Tibial artery (tissue), 4 donors: ENCODE measurements at regions not wholly inside any gene's neighbourhood (a gene's known extent, or its start where the extent isn't known, plus 50 kb on each side); places are given as distances from the start of the nearest gene placed in this dataset.

Source experiments
- DNase-seq, 2 donors: peaks; one replicate each; pipeline ENCODE4 v3.0.0-alpha.2; 2019
- H3K27ac ChIP-seq, 2 donors: fragments of 200-600 bp; sonication (generic) in 1 of 2; 1 replicate in 1 of 2; 2 replicates in 1 of 2; pipeline ENCODE4 v1.5.1; 2018 to 2019; ENCODE audit warnings: mild to moderate bottlenecking in 1 of 2
- H3K27me3 ChIP-seq, 2 donors: fragments of 200-600 bp; sonication (generic) in 1 of 2; one replicate each; pipeline versions ENCODE4 v1.5.1 to v1.6.0; 2016 to 2019
- H3K36me3 ChIP-seq, 3 donors: fragments of 200-600 bp; sonication (generic) in 2 of 3; one replicate each; pipeline ENCODE4 v1.5.1; 2016 to 2019; ENCODE audit warnings: mild to moderate bottlenecking in 2 of 3
- H3K4me1 ChIP-seq, 4 donors: fragments of 200-600 bp; sonication (generic) in 2 of 4; 1 replicate in 3 of 4; 2 replicates in 1 of 4; pipeline ENCODE4 v1.5.1; 2016 to 2019
- H3K4me3 ChIP-seq, 2 donors: fragments of 200-600 bp; sonication (generic) in 1 of 2; 1 replicate in 1 of 2; 2 replicates in 1 of 2; pipeline ENCODE4 v1.5.1; 2018 to 2019; ENCODE audit warnings: mild to moderate bottlenecking in 2 of 2
- H3K9me3 ChIP-seq, 3 donors: fragments of 200-600 bp; sonication (generic) in 1 of 3; one replicate each; pipeline ENCODE4 v1.5.1; 2016 to 2019
- CTCF ChIP-seq, 2 experiments: fragments of 200-600 bp in 1 of 2; fragments of 450-650 bp in 1 of 2; IDR thresholded peaks; one replicate each; pipeline ENCODE4 v1.5.1; 2017 to 2019; ENCODE audit warnings: antibody characterized with exemption in 2 of 2, mild to moderate bottlenecking in 1 of 2, moderate library complexity in 1 of 2
- intact Hi-C: fragments of 100-400 bp; cut with DNase I; formaldehyde crosslinking; loops from one replicate; pipeline ENCODE4 v1.15.0; 2023; ENCODE audit warnings: low total_unique reads

GRCh38 chr10:56266120-56266519, 94.9 kb downstream of the ZWINT start:
- H3K36me3 ChIP-seq, result no peaks in the 10 kb centered on the region
- H3K4me1 ChIP-seq, result no peaks in the 10 kb centered on the region
- H3K27me3 ChIP-seq, result no peaks in the 10 kb centered on the region
- no peak overlapping the region for H3K27ac ChIP-seq
- intact Hi-C loops, result no loop called here
- TF ChIP-seq CTCF (IDR thresholded peaks at IDR 0.05), result no peak
- no peaks in the 10 kb centered on the region for H3K9me3 ChIP-seq
- DNase-seq, result no peak
- no peak overlapping the region for H3K4me3 ChIP-seq

GRCh38 chr10:56258991-56259390, 102.1 kb downstream of the ZWINT start:
- no peaks in the 10 kb centered on the region for H3K9me3 ChIP-seq
- H3K4me3 ChIP-seq, result no peak overlapping the region
- H3K4me1 ChIP-seq, result no peaks in the 10 kb centered on the region
- H3K27me3 ChIP-seq, result no peaks in the 10 kb centered on the region
- no peak for DNase-seq
- TF ChIP-seq CTCF (IDR thresholded peaks at IDR 0.05), result no peak
- H3K27ac ChIP-seq, result no peak overlapping the region
- intact Hi-C loops, result no loop called here
- H3K36me3 ChIP-seq, result no peaks in the 10 kb centered on the region

- Histone ChIP-seq H3K9me3 (no peaks in the 10 kb centered on the region), H3K27ac (no peak overlapping the region), H3K36me3 (no peaks in the 10 kb centered on the region), H3K27me3 (no peaks in the 10 kb centered on the region), H3K4me1 (no peaks in the 10 kb centered on the region), H3K4me3 (no peak overlapping the region)
- no peak for TF ChIP-seq CTCF (IDR thresholded peaks at IDR 0.05)
- no peak for DNase-seq
- intact Hi-C loops, result no loop called here
Observed at GRCh38 chr10:56258378-56258777, 102.7 kb downstream of the ZWINT start.

GRCh38 chr10:56255298-56255697, 105.8 kb downstream of the ZWINT start:
- no peak overlapping the region for H3K27ac ChIP-seq
- TF ChIP-seq CTCF (IDR thresholded peaks at IDR 0.05), result no peak
- no peak overlapping the region for H3K4me3 ChIP-seq
- no peaks in the 10 kb centered on the region for H3K27me3 ChIP-seq
- H3K4me1 ChIP-seq, result no peaks in the 10 kb centered on the region
- no peaks in the 10 kb centered on the region for H3K36me3 ChIP-seq
- H3K9me3 ChIP-seq, result no peaks in the 10 kb centered on the region
- DNase-seq, result no peak
- intact Hi-C loops, result no loop called here

GRCh38 chr10:56240471-56240870, 120.6 kb downstream of the ZWINT start:
- intact Hi-C loops, result no loop called here
- Histone ChIP-seq H3K36me3 (no peaks in the 10 kb centered on the region), H3K4me3 (no peak overlapping the region), H3K4me1 (no peaks in the 10 kb centered on the region), H3K27me3 (no peaks in the 10 kb centered on the region), H3K27ac (no peak overlapping the region), H3K9me3 (no peaks in the 10 kb centered on the region)
- DNase-seq, result no peak
- no peak for TF ChIP-seq CTCF (IDR thresholded peaks at IDR 0.05)

- no peak for TF ChIP-seq CTCF (IDR thresholded peaks at IDR 0.05)
- H3K27me3 ChIP-seq, result no peaks in the 10 kb centered on the region
- H3K36me3 ChIP-seq, result no peaks in the 10 kb centered on the region
- intact Hi-C loops, result no loop called here
- no peak for DNase-seq
- no peak overlapping the region for H3K4me3 ChIP-seq
- no peak overlapping the region for H3K27ac ChIP-seq
- no peaks in the 10 kb centered on the region for H3K9me3 ChIP-seq
- no peaks in the 10 kb centered on the region for H3K4me1 ChIP-seq
Observed at GRCh38 chr10:56231436-56231835, 129.6 kb downstream of the ZWINT start.
